ENCODE measurements at regions not wholly inside any gene's neighbourhood (a gene's known extent, or its start where the extent isn't known, plus 50 kb on each side); places are given as distances from the start of the nearest gene placed in this dataset.

DNA sequence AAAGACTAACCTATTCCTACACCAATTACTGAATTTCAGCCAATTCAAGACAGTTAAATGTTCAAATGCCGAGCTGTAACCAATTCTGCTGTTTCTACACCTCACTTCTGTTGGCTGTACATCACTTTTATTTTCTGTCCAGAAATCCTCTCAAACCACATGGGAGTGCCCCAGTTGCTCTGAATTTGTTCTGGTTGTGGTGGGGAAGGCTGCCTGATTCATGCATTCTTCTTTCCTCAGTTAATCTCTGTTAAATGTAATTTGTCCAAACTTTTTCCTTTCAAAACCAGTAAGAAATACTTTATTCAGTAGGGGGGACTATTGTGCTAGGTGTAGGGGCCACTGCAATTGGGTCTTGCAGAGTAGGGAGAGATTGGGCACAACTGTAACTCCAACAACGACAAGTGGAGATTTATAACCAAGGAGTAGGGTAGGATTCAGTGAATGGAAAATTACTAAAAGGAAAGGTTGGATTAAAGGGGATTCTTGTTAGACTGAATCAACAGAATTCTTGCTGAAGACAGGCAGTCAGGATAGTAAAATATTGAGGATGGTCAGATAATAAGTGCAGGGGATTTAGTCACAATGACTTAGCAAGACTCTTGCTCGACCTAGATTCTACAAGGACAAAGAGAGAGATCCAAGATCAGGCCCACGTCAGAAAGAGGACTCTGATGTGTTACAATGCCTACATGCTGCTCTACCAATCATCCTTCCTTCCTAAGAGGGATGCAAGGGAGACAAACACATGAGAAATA, 593.5 kb upstream of the FAT3 start:
- Histone ChIP-seq H2BK15ac (ENCODE audit: low read depth, low read length) (no peak overlapping the region), H2BK5ac (ENCODE audit: low read depth, low read length, poor library complexity, severe bottlenecking) (no peak overlapping the region), H3K79me1 (ENCODE audit: low read depth in 1 of 2, low read length in 2 of 2) (no peaks in the 10 kb centered on the region), H4K8ac (ENCODE audit: low read depth in 2 of 2, low read length in 2 of 2) (no peak overlapping the region), H3K4me2 (ENCODE audit: low read depth, low read length) (no peak overlapping the region), H3K4ac (ENCODE audit: low read depth, low read length) (no peak overlapping the region), H4K20me1 (ENCODE audit: insufficient read depth, low read length) (no peaks in the 10 kb centered on the region), H3K9me1 (ENCODE audit: insufficient read depth, low read length) (no peaks in the 10 kb centered on the region), H3K14ac (replicated peaks; ENCODE audit: low read depth, low read length) (no peak overlapping the region), H3K18ac (ENCODE audit: low read depth, low read length) (no peak overlapping the region), H3K4me1 (ENCODE audit: control insufficient read depth, insufficient read depth, low read length) (no peaks in the 10 kb centered on the region), H4K5ac (ENCODE audit: low read depth, low read length) (no peak overlapping the region), H3K4me3 (ENCODE audit: insufficient read depth, low read depth, low read length) (no peak overlapping the region), H3K27ac (ENCODE audit: insufficient read depth, low read length) (no peak overlapping the region), H3K23ac (ENCODE audit: low read depth, low read length) (no peak overlapping the region), H4K91ac (ENCODE audit: insufficient read depth, low read depth, low read length) (no peak overlapping the region), H2BK120ac (ENCODE audit: low read depth, low read length) (no peak overlapping the region), H3K9me3 (ENCODE audit: control insufficient read depth, insufficient read depth, low read length) (no peaks in the 10 kb centered on the region; the same call in 1 of the 2 replicates), H2AK9ac (replicated peaks; ENCODE audit: low read depth, low read length, poor library complexity) (no peak overlapping the region), H2BK20ac (ENCODE audit: low read depth, low read length) (no peak overlapping the region), H2AFZ (replicated peaks; ENCODE audit: low read length, poor library complexity) (no peak overlapping the region), H2AK5ac (ENCODE audit: low read depth, low read length) (no peak overlapping the region), H3K27me3 (ENCODE audit: control insufficient read depth, insufficient read depth, low read length) (no peaks in the 10 kb centered on the region), H3K9ac (ENCODE audit: low read depth, low read length) (no peak overlapping the region), H3K56ac (ENCODE audit: extremely low read depth, insufficient read depth, low read length) (no peak overlapping the region), H3K36me3 (ENCODE audit: control insufficient read depth, insufficient read depth, low read length) (no peaks in the 10 kb centered on the region)
- BruUV-seq (replicated peaks), result no TSS peak
- DNase-seq (no peak), ATAC-seq (ENCODE audit: low read depth) (no peak)
- TF ChIP-seq, protein P1, sequence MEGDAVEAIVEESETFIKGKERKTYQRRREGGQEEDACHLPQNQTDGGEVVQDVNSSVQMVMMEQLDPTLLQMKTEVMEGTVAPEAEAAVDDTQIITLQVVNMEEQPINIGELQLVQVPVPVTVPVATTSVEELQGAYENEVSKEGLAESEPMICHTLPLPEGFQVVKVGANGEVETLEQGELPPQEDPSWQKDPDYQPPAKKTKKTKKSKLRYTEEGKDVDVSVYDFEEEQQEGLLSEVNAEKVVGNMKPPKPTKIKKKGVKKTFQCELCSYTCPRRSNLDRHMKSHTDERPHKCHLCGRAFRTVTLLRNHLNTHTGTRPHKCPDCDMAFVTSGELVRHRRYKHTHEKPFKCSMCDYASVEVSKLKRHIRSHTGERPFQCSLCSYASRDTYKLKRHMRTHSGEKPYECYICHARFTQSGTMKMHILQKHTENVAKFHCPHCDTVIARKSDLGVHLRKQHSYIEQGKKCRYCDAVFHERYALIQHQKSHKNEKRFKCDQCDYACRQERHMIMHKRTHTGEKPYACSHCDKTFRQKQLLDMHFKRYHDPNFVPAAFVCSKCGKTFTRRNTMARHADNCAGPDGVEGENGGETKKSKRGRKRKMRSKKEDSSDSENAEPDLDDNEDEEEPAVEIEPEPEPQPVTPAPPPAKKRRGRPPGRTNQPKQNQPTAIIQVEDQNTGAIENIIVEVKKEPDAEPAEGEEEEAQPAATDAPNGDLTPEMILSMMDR (conservative IDR thresholded peaks at IDR 0.05; ENCODE audit: low read depth, low read length), result no peak
- TF ChIP-seq RAD21 (IDR thresholded peaks at IDR 0.05; ENCODE audit: low read length) (no peak), CHD1 (IDR thresholded peaks at IDR 0.05; ENCODE audit: low read depth, low read length) (no peak), MAFK (IDR thresholded peaks at IDR 0.05; ENCODE audit: low read depth, low read length) (no peak), RCOR1 (IDR thresholded peaks at IDR 0.05; ENCODE audit: insufficient replicate concordance, low read length) (no peak), RFX5 (IDR thresholded peaks at IDR 0.05; ENCODE audit: low read depth, low read length) (no peak), FOS (IDR thresholded peaks at IDR 0.05; ENCODE audit: low read depth, low read length) (no peak), POLR2A (IDR thresholded peaks at IDR 0.05; ENCODE audit: low read depth, low read length) (no peak), MAZ (IDR thresholded peaks at IDR 0.05; ENCODE audit: borderline replicate concordance, low read depth, low read length) (no peak), MXI1 (IDR thresholded peaks at IDR 0.05; ENCODE audit: borderline replicate concordance, low read depth, low read length) (no peak)
- TF ChIP-seq, protein P2, sequence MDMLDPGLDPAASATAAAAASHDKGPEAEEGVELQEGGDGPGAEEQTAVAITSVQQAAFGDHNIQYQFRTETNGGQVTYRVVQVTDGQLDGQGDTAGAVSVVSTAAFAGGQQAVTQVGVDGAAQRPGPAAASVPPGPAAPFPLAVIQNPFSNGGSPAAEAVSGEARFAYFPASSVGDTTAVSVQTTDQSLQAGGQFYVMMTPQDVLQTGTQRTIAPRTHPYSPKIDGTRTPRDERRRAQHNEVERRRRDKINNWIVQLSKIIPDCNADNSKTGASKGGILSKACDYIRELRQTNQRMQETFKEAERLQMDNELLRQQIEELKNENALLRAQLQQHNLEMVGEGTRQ (IDR thresholded peaks at IDR 0.05; ENCODE audit: low read depth, low read length), result no peak
- dilution Hi-C loops (cut with HindIII; ENCODE audit: low sequenced_read_pairs, unreplicated experiment) (no loop called here), intact Hi-C loops (cut with micrococcal nuclease) (no loop called here), in situ Hi-C loops (cut with MboI; ENCODE audit: low sequenced_read_pairs) (no loop called here)
- ChIA-PET POLR2A (ENCODE audit: unreplicated experiment) (no interaction called here), CTCF (no interaction called here)
- WGBS, 2 experiments (ENCODE audit: extremely low coverage in 2 of 2, insufficient read length in 1 of 2), result 75% methylated on average over 1 of the region's 4 CpGs; no CpG with 5 or more reads in 1 of the 2 experiments

Measured in IMR-90 (cell line).